ENCODE measurements at regions not wholly inside any gene's neighbourhood (a gene's known extent, or its start where the extent isn't known, plus 50 kb on each side); places are given as distances from the start of the nearest gene placed in this dataset.
"Not testable (repeated sequence)": the region's sequence is repeated elsewhere in the genome, so short reads cannot be mapped to it uniquely, and the experiment has no call there.

- no peak for DNase-seq (ENCODE audit: extremely low read depth in 1 of 2, low read depth in 1 of 2)
Measured at GRCh38 chr16:63473725-63474124, 1437.5 kb upstream of the CDH8 start.

- no peak for DNase-seq (ENCODE audit: extremely low read depth in 1 of 2, low read depth in 1 of 2)
Measured at GRCh38 chr16:63467513-63467912, 1431.3 kb upstream of the CDH8 start.

- DNase-seq (ENCODE audit: extremely low read depth in 1 of 2, low read depth in 1 of 2) = no peak
Measured at GRCh38 chr16:63462316-63462715, 1426.1 kb upstream of the CDH8 start.

- DNase-seq (ENCODE audit: extremely low read depth in 1 of 2, low read depth in 1 of 2) = no peak
Measured at GRCh38 chr16:63461248-63461841, 1425.1 kb upstream of the CDH8 start.

GRCh38 chr16:63458846-63459245 lies 1422.6 kb upstream of the CDH8 start:
- no peak for DNase-seq (ENCODE audit: extremely low read depth in 1 of 2, low read depth in 1 of 2)

GRCh38 chr16:63457869-63458268 lies 1421.6 kb upstream of the CDH8 start:
- no peak for DNase-seq (ENCODE audit: extremely low read depth in 1 of 2, low read depth in 1 of 2)

GRCh38 chr16:63453261-63453660 lies 1417.0 kb upstream of the CDH8 start:
- DNase-seq (ENCODE audit: extremely low read depth in 1 of 2, low read depth in 1 of 2) = no peak

- no peak for DNase-seq (ENCODE audit: extremely low read depth in 1 of 2, low read depth in 1 of 2)
Measured at GRCh38 chr16:63447121-63447520, 1410.9 kb upstream of the CDH8 start.

- DNase-seq (ENCODE audit: extremely low read depth in 1 of 2, low read depth in 1 of 2) = no peak
Measured at GRCh38 chr16:63442246-63442645, 1406.0 kb upstream of the CDH8 start.

- no peak for DNase-seq (ENCODE audit: extremely low read depth in 1 of 2, low read depth in 1 of 2)
Measured at GRCh38 chr16:63426275-63426870, 1390.1 kb upstream of the CDH8 start.

- no peak for DNase-seq (ENCODE audit: extremely low read depth in 1 of 2, low read depth in 1 of 2)
Measured at GRCh38 chr16:63422715-63423114, 1386.5 kb upstream of the CDH8 start.

- no peak for DNase-seq (ENCODE audit: extremely low read depth in 1 of 2, low read depth in 1 of 2)
Measured at GRCh38 chr16:63416712-63417111, 1380.5 kb upstream of the CDH8 start.

- DNase-seq (ENCODE audit: extremely low read depth in 1 of 2, low read depth in 1 of 2) = no peak
Measured at GRCh38 chr16:63415014-63415413, 1378.8 kb upstream of the CDH8 start.

GRCh38 chr16:63410594-63410993 lies 1374.4 kb upstream of the CDH8 start:
- no peak for DNase-seq (ENCODE audit: extremely low read depth in 1 of 2, low read depth in 1 of 2)

GRCh38 chr16:63403792-63404191 lies 1367.6 kb upstream of the CDH8 start:
- no peak for DNase-seq (ENCODE audit: extremely low read depth in 1 of 2, low read depth in 1 of 2)

- DNase-seq (ENCODE audit: extremely low read depth in 1 of 2, low read depth in 1 of 2) = not testable (repeated sequence)
Measured at GRCh38 chr16:63388277-63388676, 1352.0 kb upstream of the CDH8 start.

GRCh38 chr16:63385714-63386432 lies 1349.6 kb upstream of the CDH8 start:
- no peak for DNase-seq (ENCODE audit: extremely low read depth in 1 of 2, low read depth in 1 of 2)

GRCh38 chr16:63373744-63374143 lies 1337.5 kb upstream of the CDH8 start:
- DNase-seq (ENCODE audit: extremely low read depth in 1 of 2, low read depth in 1 of 2) = no peak

GRCh38 chr16:63372815-63373214 lies 1336.6 kb upstream of the CDH8 start:
- DNase-seq (ENCODE audit: extremely low read depth in 1 of 2, low read depth in 1 of 2) = no peak

GRCh38 chr16:63372283-63372682 lies 1336.0 kb upstream of the CDH8 start:
- DNase-seq (ENCODE audit: extremely low read depth in 1 of 2, low read depth in 1 of 2) = no peak

- no peak for DNase-seq (ENCODE audit: extremely low read depth in 1 of 2, low read depth in 1 of 2)
Measured at GRCh38 chr16:63365649-63366304, 1329.5 kb upstream of the CDH8 start.

- DNase-seq (ENCODE audit: extremely low read depth in 1 of 2, low read depth in 1 of 2) = no peak
Measured at GRCh38 chr16:63363738-63364137, 1327.5 kb upstream of the CDH8 start.

Data from stimulated activated CD8-positive, alpha-beta memory T cell treated with anti-CD3 and anti-CD28 coated beads, Interleukin-7, amount 100 ng/mL, for 48 hours (primary cell).